GM18907 (cell line): ENCODE measurements at regions not wholly inside any gene's neighbourhood (a gene's known extent, or its start where the extent isn't known, plus 50 kb on each side); places are given as distances from the start of the nearest gene placed in this dataset.
"Not testable (repeated sequence)": the region's sequence is repeated elsewhere in the genome, so short reads cannot be mapped to it uniquely, and the experiment has no call there.

ENCODE experiments used
- ATAC-seq: cut with Tn5 transposase; IDR thresholded peaks from one replicate; pipeline ENCODE4 v1.9.1; 2021; ENCODE audit warnings: mild to moderate bottlenecking, moderate library complexity; ENCODE audit not compliant: unreplicated experiment

GRCh38 chr12:131249246-131250027 lies 295.7 kb downstream of the ADGRD1 start:
- no peak for ATAC-seq

- no peak for ATAC-seq
Measured at GRCh38 chr12:131250028-131250950, 296.6 kb downstream of the ADGRD1 start.

GRCh38 chr12:131250951-131251315 lies 297.2 kb downstream of the ADGRD1 start:
- no peak for ATAC-seq

- no peak for ATAC-seq
Measured at GRCh38 chr12:131251336-131252101, 297.8 kb downstream of the ADGRD1 start.

- no peak for ATAC-seq
Measured at GRCh38 chr12:131253376-131254026, 299.8 kb downstream of the ADGRD1 start.

- no peak for ATAC-seq
Measured at GRCh38 chr12:131254374-131254773, 300.7 kb downstream of the ADGRD1 start.

- no peak for ATAC-seq
Measured at GRCh38 chr12:131258398-131258797, 304.7 kb downstream of the ADGRD1 start.

- no peak for ATAC-seq
Measured at GRCh38 chr12:131260251-131260905, 306.7 kb downstream of the ADGRD1 start.

GRCh38 chr12:131260954-131261353 lies 307.2 kb downstream of the ADGRD1 start:
- ATAC-seq: no peak

- ATAC-seq: no peak
Measured at GRCh38 chr12:131261906-131262305, 308.2 kb downstream of the ADGRD1 start.

GRCh38 chr12:131263626-131264025 lies 309.9 kb downstream of the ADGRD1 start:
- ATAC-seq: no peak

- no peak for ATAC-seq
Measured at GRCh38 chr12:131264635-131265034, 310.9 kb downstream of the ADGRD1 start.

GRCh38 chr12:131266591-131267467 lies 313.1 kb downstream of the ADGRD1 start:
- ATAC-seq: no peak

- ATAC-seq: no peak
Measured at GRCh38 chr12:131267576-131267975, 313.9 kb downstream of the ADGRD1 start.

- ATAC-seq: not testable (repeated sequence)
Measured at GRCh38 chr12:131268123-131268522, 314.4 kb downstream of the ADGRD1 start.

- ATAC-seq: not testable (repeated sequence)
Measured at GRCh38 chr12:131268571-131268970, 314.9 kb downstream of the ADGRD1 start.

GRCh38 chr12:131269551-131269950 lies 315.8 kb downstream of the ADGRD1 start:
- ATAC-seq: no peak

- not testable (repeated sequence) for ATAC-seq
Measured at GRCh38 chr12:131269977-131270376, 316.3 kb downstream of the ADGRD1 start.

GRCh38 chr12:131271724-131272123 lies 318.0 kb downstream of the ADGRD1 start:
- ATAC-seq: no peak
